ENCODE measurements at regions not wholly inside any gene's neighbourhood (a gene's known extent, or its start where the extent isn't known, plus 50 kb on each side); places are given as distances from the start of the nearest gene placed in this dataset.

- DNase-seq (ENCODE audit: low read depth in 2 of 2) = no peak
These were observed 195.6 kb upstream of the COPS8 start for GRCh38 chr2:236889791-236890704.

- no peak for DNase-seq (ENCODE audit: low read depth in 2 of 2)
These were observed 193.0 kb upstream of the COPS8 start for GRCh38 chr2:236892721-236893120.

GRCh38 chr2:236894791-236895190, 190.9 kb upstream of the COPS8 start:
- DNase-seq (ENCODE audit: low read depth in 2 of 2) = no peak

GRCh38 chr2:236895497-236895896, 190.2 kb upstream of the COPS8 start:
- no peak for DNase-seq (ENCODE audit: low read depth in 2 of 2)

- DNase-seq (ENCODE audit: low read depth in 2 of 2) = no peak
These were observed 189.0 kb upstream of the COPS8 start for GRCh38 chr2:236896688-236897087.

- DNase-seq (ENCODE audit: low read depth in 2 of 2) = no peak
These were observed 186.5 kb upstream of the COPS8 start for GRCh38 chr2:236899146-236899545.

GRCh38 chr2:236899950-236900640, 185.6 kb upstream of the COPS8 start:
- no peak for DNase-seq (ENCODE audit: low read depth in 2 of 2)

- no peak for DNase-seq (ENCODE audit: low read depth in 2 of 2)
These were observed 183.7 kb upstream of the COPS8 start for GRCh38 chr2:236901956-236902355.

GRCh38 chr2:236903978-236904377, 181.7 kb upstream of the COPS8 start:
- DNase-seq (ENCODE audit: low read depth in 2 of 2) = no peak

- DNase-seq (ENCODE audit: low read depth in 2 of 2) = no peak
These were observed 181.1 kb upstream of the COPS8 start for GRCh38 chr2:236904389-236905263.

GRCh38 chr2:236905976-236906375, 179.7 kb upstream of the COPS8 start:
- DNase-seq (ENCODE audit: low read depth in 2 of 2) = no peak

- DNase-seq (ENCODE audit: low read depth in 2 of 2) = no peak
These were observed 177.1 kb upstream of the COPS8 start for GRCh38 chr2:236908439-236909192.

- no peak for DNase-seq (ENCODE audit: low read depth in 2 of 2)
These were observed 176.5 kb upstream of the COPS8 start for GRCh38 chr2:236909193-236909504.

GRCh38 chr2:236909802-236910201, 175.9 kb upstream of the COPS8 start:
- no peak for DNase-seq (ENCODE audit: low read depth in 2 of 2)

- DNase-seq (ENCODE audit: low read depth in 2 of 2) = no peak
These were observed 174.8 kb upstream of the COPS8 start for GRCh38 chr2:236910781-236911495.

- DNase-seq (ENCODE audit: low read depth in 2 of 2) = peak in 1 of 2 donors; percentile 62
These were observed 173.2 kb upstream of the COPS8 start for GRCh38 chr2:236912326-236913120.

GRCh38 chr2:236915186-236915585, 170.5 kb upstream of the COPS8 start:
- no peak for DNase-seq (ENCODE audit: low read depth in 2 of 2)

GRCh38 chr2:236915726-236916125, 170.0 kb upstream of the COPS8 start:
- DNase-seq (ENCODE audit: low read depth in 2 of 2) = no peak

GRCh38 chr2:236916181-236916580, 169.5 kb upstream of the COPS8 start:
- DNase-seq (ENCODE audit: low read depth in 2 of 2) = peak in 1 of 2 donors; percentile 39

GRCh38 chr2:236916651-236917050, 169.0 kb upstream of the COPS8 start:
- no peak for DNase-seq (ENCODE audit: low read depth in 2 of 2)

All from lung microvascular endothelial cell (primary cell).